ENCODE measurements at regions not wholly inside any gene's neighbourhood (a gene's known extent, or its start where the extent isn't known, plus 50 kb on each side); places are given as distances from the start of the nearest gene placed in this dataset.

GRCh38 chr10:130873636-130874035, 437.9 kb downstream of the TCERG1L start:
- TF ChIP-seq CTCF (IDR thresholded peaks at IDR 0.05) = no peak
- TF ChIP-seq POLR2A (IDR thresholded peaks at IDR 0.05) = no peak
